H1 (cell line): ENCODE measurements at regions not wholly inside any gene's neighbourhood (a gene's known extent, or its start where the extent isn't known, plus 50 kb on each side); places are given as distances from the start of the nearest gene placed in this dataset.

ENCODE experiments used
- CTCF ChIA-PET: fragments of 300-600 bp; sonication (Branson Sonifier 250); formaldehyde crosslinking; loops from one replicate; lab custom pipeline; 2021; ENCODE audit not compliant: partially characterized antibody; lab: Charles Lee
- POLR2A ChIA-PET: fragments of 300-600 bp; sonication (Branson Sonifier 250); formaldehyde crosslinking; loops from one replicate; lab custom pipeline; 2021; ENCODE audit warnings: inconsistent platforms; ENCODE audit not compliant: partially characterized antibody; lab: Charles Lee
- DNase-seq, 2 experiments: peaks; one replicate each; pipeline versions ENCODE4 v3.0.0 to v3.0.0-alpha.2; 2010 to 2022; ENCODE audit warnings: low spot score in 2 of 2, low read depth in 1 of 2, mixed read lengths in 1 of 2
- FAIRE-seq: peaks from 2 replicates; lab custom pipeline; 2011; peaks lifted over from hg19 to GRCh38; lab: Jason Lieb, UNC
- H2AFZ ChIP-seq: 2 replicates; pipeline ENCODE4 v1.8.1; 2012; ENCODE audit warnings: low read length, inconsistent platforms
- H2AK5ac ChIP-seq: 2 replicates; pipeline ENCODE4 v1.6.1; 2013; ENCODE audit warnings: low read depth, low read length
- H2BK120ac ChIP-seq: replicated peaks from 2 replicates; pipeline ENCODE3; 2013; ENCODE audit warnings: low read depth, low read length, inconsistent platforms
- H2BK12ac ChIP-seq: 2 replicates; pipeline ENCODE4 v1.6.1; 2013; ENCODE audit warnings: low read depth, low read length
- H2BK15ac ChIP-seq: 2 replicates; pipeline ENCODE4 v1.6.1; 2013; ENCODE audit warnings: low read length
- H2BK20ac ChIP-seq: 2 replicates; pipeline ENCODE4 v1.6.1; 2013; ENCODE audit warnings: low read length
- H2BK5ac ChIP-seq: 2 replicates; pipeline ENCODE4 v1.6.1; 2013; ENCODE audit warnings: low read depth, low read length
- H3K14ac ChIP-seq: 2 replicates; pipeline ENCODE4 v1.6.1; 2013; ENCODE audit warnings: inconsistent platforms; ENCODE audit not compliant: insufficient read length
- H3K18ac ChIP-seq: 2 replicates; pipeline ENCODE4 v1.6.1; 2013; ENCODE audit warnings: low read length; ENCODE audit errors: extremely low read depth
- H3K23ac ChIP-seq: 2 replicates; pipeline ENCODE4 v1.6.1; 2013; ENCODE audit warnings: inconsistent platforms; ENCODE audit not compliant: insufficient read length
- H3K23me2 ChIP-seq: 2 replicates; pipeline ENCODE4 v1.6.1; 2013; ENCODE audit warnings: low read depth, low read length
- H3K27ac ChIP-seq: 2 replicates; pipeline ENCODE4 v1.6.1; 2011; ENCODE audit warnings: low read depth, low read length, inconsistent platforms
- H3K27me3 ChIP-seq, 4 experiments: replicated peaks in 1 of 4; 1 replicate in 1 of 4; 2 replicates in 3 of 4; pipeline versions ENCODE4 v1.6.1 to v1.8.1; 2011 to 2013; ENCODE audit warnings: low read length in 3 of 4, mild to moderate bottlenecking in 3 of 4, inconsistent platforms in 2 of 4, mixed read lengths in 2 of 4, moderate library complexity in 1 of 4; ENCODE audit not compliant: control insufficient read depth in 3 of 4, insufficient read depth in 3 of 4; ENCODE audit errors: extremely low read depth in 1 of 4
- H3K36me3 ChIP-seq, 4 experiments: 2 replicates each; pipeline versions ENCODE4 v1.6.1 to v1.8.1; 2011 to 2013; ENCODE audit warnings: mild to moderate bottlenecking in 4 of 4, low read length in 3 of 4, moderate library complexity in 2 of 4, control low read depth in 1 of 4, inconsistent platforms in 1 of 4; ENCODE audit not compliant: insufficient read depth in 4 of 4, control insufficient read depth in 2 of 4
- H3K4ac ChIP-seq: replicated peaks from 2 replicates; pipeline ENCODE3; 2013; ENCODE audit warnings: low read length, low read depth, mixed read lengths, inconsistent platforms; ENCODE audit not compliant: insufficient read length
- H3K4me1 ChIP-seq, 4 experiments: replicated peaks in 1 of 4; 1 replicate in 1 of 4; 2 replicates in 3 of 4; pipeline versions ENCODE4 v1.6.1 to v1.8.1; 2011 to 2013; ENCODE audit warnings: low read length in 3 of 4, inconsistent platforms in 2 of 4, mixed read lengths in 1 of 4; ENCODE audit not compliant: insufficient read depth in 4 of 4, control insufficient read depth in 3 of 4
- H3K4me2 ChIP-seq, 2 experiments: 2 replicates each; pipeline versions ENCODE4 v1.6.1 to v1.8.1; 2011 to 2013; ENCODE audit warnings: low read depth in 2 of 2, low read length in 2 of 2, control low read depth in 1 of 2, inconsistent platforms in 1 of 2, mild to moderate bottlenecking in 1 of 2; ENCODE audit not compliant: insufficient read depth in 1 of 2
- H3K4me3 ChIP-seq, 4 experiments: fragments of 200-600, 300-600 bp in 1 of 4; sonication (generic), shearing (Covaris generic), sonication (Bioruptor Twin) in 1 of 4; 2 replicates each; pipeline versions ENCODE4 v1.5.1 to v1.8.1; 2011 to 2016; ENCODE audit warnings: low read length in 4 of 4, low read depth in 3 of 4, control low read depth in 2 of 4, inconsistent platforms in 2 of 4, mild to moderate bottlenecking in 2 of 4, mixed read lengths in 1 of 4, moderate library complexity in 1 of 4; ENCODE audit not compliant: insufficient read depth in 2 of 4; ENCODE audit errors: extremely low read depth in 1 of 4
- H3K56ac ChIP-seq: replicated peaks from 2 replicates; pipeline ENCODE3; 2013; ENCODE audit warnings: low read depth, mild to moderate bottlenecking, mixed read lengths, low read length, inconsistent platforms; ENCODE audit not compliant: insufficient read length
- H3K79me1 ChIP-seq: 2 replicates; pipeline ENCODE4 v1.6.1; 2013; ENCODE audit warnings: low read depth, low read length, control low read depth
- H3K79me2 ChIP-seq, 2 experiments: 2 replicates each; pipeline versions ENCODE4 v1.6.1 to v1.8.1; 2012 to 2013; ENCODE audit warnings: low read length in 2 of 2, mild to moderate bottlenecking in 2 of 2, inconsistent platforms in 1 of 2; ENCODE audit not compliant: insufficient read depth in 2 of 2, control insufficient read depth in 1 of 2
- H3K9ac ChIP-seq, 4 experiments: replicated peaks in 1 of 4; 1 replicate in 1 of 4; 2 replicates in 3 of 4; pipeline versions ENCODE4 v1.6.1 to v1.8.1; 2011 to 2013; ENCODE audit warnings: low read depth in 3 of 4, low read length in 3 of 4, control low read depth in 2 of 4, mild to moderate bottlenecking in 2 of 4, moderate library complexity in 2 of 4, inconsistent platforms in 1 of 4; ENCODE audit errors: extremely low read depth in 1 of 4
- H3K9me3 ChIP-seq, 2 experiments: 2 replicates each; pipeline versions ENCODE4 v1.6.1 to v1.8.1; 2012 to 2013; ENCODE audit warnings: mild to moderate bottlenecking in 2 of 2, moderate library complexity in 2 of 2, control low read depth in 1 of 2, inconsistent platforms in 1 of 2, low read depth in 1 of 2, low read length in 1 of 2, mixed read lengths in 1 of 2; ENCODE audit not compliant: insufficient read depth in 2 of 2
- H4K20me1 ChIP-seq, 2 experiments: replicated peaks in 1 of 2; 2 replicates each; pipeline versions ENCODE3 to v1.8.1; 2011 to 2013; ENCODE audit warnings: inconsistent platforms in 2 of 2, low read length in 2 of 2, mild to moderate bottlenecking in 1 of 2; ENCODE audit not compliant: insufficient read depth in 2 of 2, control insufficient read depth in 1 of 2
- H4K5ac ChIP-seq: 2 replicates; pipeline ENCODE4 v1.6.1; 2013; ENCODE audit warnings: low read length, low read depth, mixed read lengths, inconsistent platforms; ENCODE audit not compliant: insufficient read length
- H4K8ac ChIP-seq: 2 replicates; pipeline ENCODE4 v1.8.0; 2013; ENCODE audit warnings: mild to moderate bottlenecking, moderate library complexity, low read length, inconsistent platforms; ENCODE audit not compliant: insufficient read depth; ENCODE audit errors: extremely low read depth
- H4K91ac ChIP-seq: replicated peaks from 2 replicates; pipeline ENCODE3; 2013; ENCODE audit warnings: low read length, mixed read lengths, inconsistent platforms; ENCODE audit not compliant: insufficient read length
- GTF2F1 ChIP-seq: IDR thresholded peaks from 2 replicates; pipeline ENCODE4 v1.6.1; 2012; ENCODE audit warnings: low read depth, low read length, improper control_type of control experiment, borderline replicate concordance
- KDM1A ChIP-seq: fragments of 200-600, 300-600 bp; sonication (generic); IDR thresholded peaks from 2 replicates; pipeline ENCODE4 v1.7.1; 2016; ENCODE audit warnings: mild to moderate bottlenecking, low read length, borderline replicate concordance
- RXRA ChIP-seq: IDR thresholded peaks from 2 replicates; pipeline ENCODE4 v1.6.1; 2011; ENCODE audit warnings: low read depth, mild to moderate bottlenecking, low read length, moderate library complexity; ENCODE audit not compliant: insufficient read depth
- SIX5 ChIP-seq: IDR thresholded peaks from 2 replicates; pipeline ENCODE4 v1.6.1; 2011; ENCODE audit warnings: mild to moderate bottlenecking, low read depth, low read length
- SUZ12 ChIP-seq: fragments of 200-600 bp; sonication (generic); IDR thresholded peaks from 2 replicates; pipeline ENCODE4 v1.6.1; 2012; ENCODE audit warnings: mild to moderate bottlenecking, inconsistent platforms, low read length, moderate library complexity, mixed read lengths
- WGBS, 2 experiments: shearing (Covaris generic) in 1 of 2; methylation state at CpG; one replicate each; pipeline versions ENCODE4 v1.1.6 to v1.1.7; 2013 to 2015; ENCODE audit warnings: low lambda C conversion rate in 2 of 2, mixed read lengths in 2 of 2, inconsistent platforms in 1 of 2, low coverage in 1 of 2, missing lambda C conversion rate in 1 of 2; ENCODE audit not compliant: insufficient replicate concordance in 2 of 2, insufficient coverage in 1 of 2, insufficient read length in 1 of 2; ENCODE audit errors: extremely low coverage in 1 of 2, missing lambda C conversion rate in 1 of 2; 5-methylcytosine and 5-hydroxymethylcytosine counted together

- DNase-seq (no peak), FAIRE-seq (no peak)
- Histone ChIP-seq H3K36me3 (no peaks in the 10 kb centered on the region), H3K4me2 (no peak overlapping the region), H4K8ac (no peak overlapping the region), H3K27me3 (no peaks in the 10 kb centered on the region), H3K27ac (no peak overlapping the region), H2BK120ac (no peak overlapping the region), H3K14ac (no peak overlapping the region), H2BK12ac (no peak overlapping the region), H3K9ac (no peak overlapping the region), H2AK5ac (no peak overlapping the region), H4K91ac (no peak overlapping the region), H2BK15ac (no peak overlapping the region), H3K79me1 (no peaks in the 10 kb centered on the region), H3K4me1 (no peaks in the 10 kb centered on the region), H3K4me3 (no peak overlapping the region), H3K23ac (no peak overlapping the region), H3K23me2 (no peaks in the 10 kb centered on the region; the same call in 1 of the 2 replicates), H4K5ac (no peak overlapping the region), H3K9me3 (no peaks in the 10 kb centered on the region), H3K79me2 (no peaks in the 10 kb centered on the region), H3K4ac (no peak overlapping the region), H3K18ac (no peak overlapping the region), H2BK5ac (no peak overlapping the region), H2AFZ (no peak overlapping the region), H4K20me1 (no peaks in the 10 kb centered on the region), H3K56ac (no peak overlapping the region), H2BK20ac (no peak overlapping the region)
- ChIA-PET POLR2A (no interaction called here), CTCF (no interaction called here)
- no peak for TF ChIP-seq SUZ12
- TF ChIP-seq GTF2F1, result no peak
- TF ChIP-seq RXRA, result no peak
- no peak for TF ChIP-seq KDM1A
- no peak for TF ChIP-seq SIX5
- WGBS, 2 experiments, result 89% methylated on average over 7 of the region's 7 CpGs; no CpG with 5 or more reads in 1 of the 2 experiments
Observed at GRCh38 chr2:160679686-160680085, 186.1 kb upstream of the RBMS1 start.
